GM18505 (cell line): ENCODE measurements at regions not wholly inside any gene's neighbourhood (a gene's known extent, or its start where the extent isn't known, plus 50 kb on each side); places are given as distances from the start of the nearest gene placed in this dataset.
"Not testable (repeated sequence)": the region's sequence is repeated elsewhere in the genome, so short reads cannot be mapped to it uniquely, and the experiment has no call there.

Experiments used
- ATAC-seq: cut with Tn5 transposase; IDR thresholded peaks from one replicate; pipeline ENCODE4 v1.9.1; 2021; ENCODE audit not compliant: unreplicated experiment
- POLR2A ChIP-seq: IDR thresholded peaks from 4 replicates; pipeline ENCODE4 v1.6.1; 2011; ENCODE audit warnings: borderline replicate concordance; ENCODE audit not compliant: insufficient read depth, insufficient read length; ENCODE audit errors: extremely low read depth

- no peak for TF ChIP-seq POLR2A
- ATAC-seq = no peak
Measured at GRCh38 chrX:65828599-65828998, 161.1 kb downstream of the MSN start.

GRCh38 chrX:65825226-65825625, 157.8 kb downstream of the MSN start:
- ATAC-seq = not testable (repeated sequence)

DNA sequence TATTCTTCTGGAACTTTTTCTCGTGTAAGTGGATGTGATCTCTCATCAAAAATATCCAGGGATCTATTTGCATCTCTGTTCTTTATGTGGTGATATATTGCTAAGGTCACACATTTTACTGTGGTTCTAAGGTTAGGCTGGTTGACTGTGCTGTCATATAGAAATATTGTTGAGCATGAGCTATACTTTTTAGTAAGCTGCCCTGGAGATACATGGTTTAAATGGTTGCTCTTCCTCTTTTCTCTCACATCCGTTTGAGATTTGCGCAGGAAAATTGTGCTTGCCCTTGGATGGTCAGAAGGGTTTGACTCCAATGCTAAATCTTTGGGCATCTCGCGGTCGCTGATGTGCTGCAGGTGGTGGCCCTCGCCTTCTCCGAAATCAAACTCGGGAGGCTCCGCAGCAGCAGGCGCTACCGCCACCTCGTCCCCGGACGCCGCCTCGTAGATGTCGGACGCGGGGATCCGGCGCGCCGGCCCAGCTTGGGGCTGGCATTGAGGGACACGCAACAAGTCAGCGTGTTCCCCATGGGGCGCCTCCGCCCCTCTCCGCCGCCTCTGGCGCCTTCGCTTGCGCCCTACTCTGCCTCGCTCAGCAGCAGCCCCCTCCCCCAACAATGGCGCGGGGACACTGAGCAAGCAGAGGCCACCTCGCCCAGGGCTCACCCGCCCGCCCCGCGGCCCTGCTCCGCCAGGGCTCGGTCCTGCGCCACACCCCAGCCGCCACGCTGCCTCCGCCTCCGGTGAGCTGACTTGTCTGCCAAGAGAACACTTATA, 154.5 kb downstream of the MSN start:
- no peak for ATAC-seq

GRCh38 chrX:65819983-65820382, 152.5 kb downstream of the MSN start:
- not testable (repeated sequence) for ATAC-seq

More for the DNA sequence above, 154.5 kb downstream of the MSN start:
- TF ChIP-seq POLR2A = no peak

DNA sequence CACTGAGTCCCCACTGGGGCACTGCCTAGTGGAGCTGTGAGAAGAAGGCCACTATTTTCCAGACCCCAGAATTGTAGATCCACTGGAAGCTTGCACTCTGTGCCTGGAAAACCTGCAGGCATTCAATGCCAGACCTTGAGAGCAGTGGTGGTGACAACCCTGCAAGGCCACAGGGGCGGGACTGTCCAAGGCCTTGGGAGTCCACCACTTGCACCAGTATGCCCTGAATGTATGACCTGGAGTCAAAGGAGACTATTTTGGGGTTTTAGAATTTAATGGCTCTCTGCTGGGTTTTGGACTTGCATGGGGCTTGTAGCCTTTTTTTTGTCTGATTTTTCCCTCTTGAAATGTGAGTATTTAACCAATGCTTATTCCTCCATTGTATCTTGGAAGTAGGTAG, 145.8 kb downstream of the MSN start:
- ATAC-seq = no peak
- no peak for TF ChIP-seq POLR2A

- no peak for TF ChIP-seq POLR2A
- no peak for ATAC-seq
Measured at GRCh38 chrX:65811558-65812228, 144.2 kb downstream of the MSN start.
